GM23338 (cell line): ENCODE measurements at regions not wholly inside any gene's neighbourhood (a gene's known extent, or its start where the extent isn't known, plus 50 kb on each side); places are given as distances from the start of the nearest gene placed in this dataset.

Experiments used
- ATAC-seq: fragments of 200-7000 bp; cut with Tn5 transposase; 3 replicates; pipeline ENCODE4 v1.9.1; 2020
- DNase-seq: peaks from one replicate; pipeline ENCODE4 v3.0.0-alpha.2; 2015; ENCODE audit warnings: low spot score
- H2AFZ ChIP-seq: fragments of 200-600 bp; sonication (generic); 2 replicates; pipeline ENCODE4 v1.8.0; 2016; ENCODE audit warnings: antibody characterized with exemption, mild to moderate bottlenecking, moderate library complexity
- H3F3A ChIP-seq: fragments of 200-600 bp; sonication (generic); replicated peaks from 2 replicates; pipeline ENCODE4 v1.8.0; 2017; ENCODE audit warnings: antibody characterized with exemption, mixed run types, low read depth
- H3K27ac ChIP-seq: fragments of 200-600 bp; sonication (generic); 2 replicates; pipeline ENCODE4 v1.6.1; 2016; ENCODE audit warnings: low read depth
- H3K27me3 ChIP-seq: fragments of 200-600 bp; sonication (generic); 2 replicates; pipeline ENCODE4 v1.8.0; 2016; ENCODE audit warnings: mild to moderate bottlenecking, mixed run types, moderate library complexity; ENCODE audit not compliant: insufficient read depth
- H3K36me3 ChIP-seq: fragments of 200-600 bp; sonication (generic); 2 replicates; pipeline ENCODE4 v1.8.0; 2016; ENCODE audit warnings: mild to moderate bottlenecking; ENCODE audit not compliant: insufficient read depth
- H3K4me1 ChIP-seq: fragments of 200-600 bp; sonication (generic); 2 replicates; pipeline ENCODE4 v1.8.0; 2016; ENCODE audit warnings: mild to moderate bottlenecking, moderate library complexity; ENCODE audit not compliant: insufficient read depth
- H3K4me2 ChIP-seq: fragments of 200-600 bp; sonication (generic); 2 replicates; pipeline ENCODE4 v1.7.1; 2017; ENCODE audit warnings: mixed run types
- H3K4me3 ChIP-seq: fragments of 200-600 bp; sonication (generic); 2 replicates; pipeline ENCODE4 v1.6.1; 2016; ENCODE audit warnings: mixed run types
- H3K79me2 ChIP-seq: fragments of 200-600 bp; sonication (generic); replicated peaks from 2 replicates; pipeline ENCODE4 v1.8.0; 2017; ENCODE audit warnings: mild to moderate bottlenecking; ENCODE audit not compliant: insufficient read depth
- H3K9me2 ChIP-seq: fragments of 200-600 bp; sonication (generic); 2 replicates; pipeline ENCODE4 v1.8.0; 2017; ENCODE audit not compliant: insufficient read depth
- H4K20me1 ChIP-seq: fragments of 200-600 bp; sonication (generic); replicated peaks from 2 replicates; pipeline ENCODE4 v1.8.0; 2017; ENCODE audit warnings: mild to moderate bottlenecking; ENCODE audit not compliant: insufficient read depth
- H3K27ac Mint-ChIP-seq: 2 replicates; pipeline ENCODE4 v1.8.0; 2020; ENCODE audit warnings: inconsistent platforms, mild to moderate bottlenecking, moderate library complexity, mixed read lengths
- H3K27me3 Mint-ChIP-seq: 3 replicates; pipeline ENCODE4 v1.8.0; 2022; ENCODE audit warnings: low read depth, mild to moderate bottlenecking, moderate library complexity, mixed read lengths, inconsistent platforms; ENCODE audit not compliant: insufficient read depth, poor library complexity
- H3K36me3 Mint-ChIP-seq: 3 replicates; pipeline ENCODE4 v1.8.0; 2021; ENCODE audit warnings: low read depth, mild to moderate bottlenecking, inconsistent platforms, moderate library complexity, mixed read lengths
- H3K4me1 Mint-ChIP-seq: 3 replicates; pipeline ENCODE4 v1.8.0; 2020; ENCODE audit warnings: mild to moderate bottlenecking, inconsistent platforms, mixed read lengths
- H3K4me3 Mint-ChIP-seq: 3 replicates; pipeline ENCODE4 v1.8.0; 2021; ENCODE audit warnings: moderate library complexity, mild to moderate bottlenecking, inconsistent platforms, mixed read lengths
- H3K9me3 Mint-ChIP-seq: 3 replicates; pipeline ENCODE4 v1.8.0; 2020; ENCODE audit warnings: moderate library complexity, mild to moderate bottlenecking, inconsistent platforms, mixed read lengths
- CREB1 ChIP-seq: fragments of 250-450 bp; sonication (Bioruptor Pico); IDR thresholded peaks from 2 replicates; pipeline ENCODE4 v1.5.0; 2020; ENCODE audit warnings: low read depth, mild to moderate bottlenecking, moderate library complexity
- EZH2phosphoT487 ChIP-seq: fragments of 200-600 bp; sonication (generic); IDR thresholded peaks from one replicate; pipeline ENCODE4 v1.8.1; 2018; ENCODE audit warnings: antibody characterized with exemption; ENCODE audit not compliant: unreplicated experiment
- JUNB ChIP-seq: IDR thresholded peaks from one replicate; pipeline ENCODE4 v1.6.1; 2016; ENCODE audit warnings: antibody characterized with exemption; ENCODE audit not compliant: unreplicated experiment
- NANOG ChIP-seq: IDR thresholded peaks from 2 replicates; pipeline ENCODE4 v1.6.1; 2016; ENCODE audit warnings: antibody characterized with exemption, borderline replicate concordance
- ZNF462 ChIP-seq: fragments of 250-450 bp; sonication (Bioruptor Pico); IDR thresholded peaks from 2 replicates; pipeline ENCODE4 v1.5.0; 2020; ENCODE audit warnings: mild to moderate bottlenecking, moderate library complexity
- TF ChIP-seq, protein P1 (sequence below): IDR thresholded peaks from one replicate; pipeline ENCODE4 v1.6.1; 2018; ENCODE audit warnings: antibody characterized with exemption; ENCODE audit not compliant: unreplicated experiment

GRCh38 chr12:64933791-64934190 is 109.3 kb downstream of the TBC1D30 start:
- Histone ChIP-seq H4K20me1 (no peaks in the 10 kb centered on the region), H3K4me1 (peaks cover 5% of the 10 kb centered on the region; the same call in 1 of the 2 replicates), H3K79me2 (no peaks in the 10 kb centered on the region), H2AFZ (no peak overlapping the region), H3K27ac (no peak overlapping the region), H3F3A (no peaks in the 10 kb centered on the region), H3K36me3 (no peaks in the 10 kb centered on the region), H3K4me3 (no peak overlapping the region), H3K27me3 (no peaks in the 10 kb centered on the region), H3K9me2 (0 out of 2 replicates have a peak, but pooled peaks cover 5% of the 10 kb centered on the region), H3K4me2 (no peak overlapping the region)
- Mint-ChIP-seq H3K36me3 (no peaks in the 10 kb centered on the region), H3K4me1 (peaks cover 21% of the 10 kb centered on the region), H3K27ac (no peak overlapping the region), H3K4me3 (no peak overlapping the region), H3K9me3 (no peaks in the 10 kb centered on the region), H3K27me3 (peaks cover 4% of the 10 kb centered on the region)
- no peak for TF ChIP-seq NANOG
- TF ChIP-seq, protein P1, sequence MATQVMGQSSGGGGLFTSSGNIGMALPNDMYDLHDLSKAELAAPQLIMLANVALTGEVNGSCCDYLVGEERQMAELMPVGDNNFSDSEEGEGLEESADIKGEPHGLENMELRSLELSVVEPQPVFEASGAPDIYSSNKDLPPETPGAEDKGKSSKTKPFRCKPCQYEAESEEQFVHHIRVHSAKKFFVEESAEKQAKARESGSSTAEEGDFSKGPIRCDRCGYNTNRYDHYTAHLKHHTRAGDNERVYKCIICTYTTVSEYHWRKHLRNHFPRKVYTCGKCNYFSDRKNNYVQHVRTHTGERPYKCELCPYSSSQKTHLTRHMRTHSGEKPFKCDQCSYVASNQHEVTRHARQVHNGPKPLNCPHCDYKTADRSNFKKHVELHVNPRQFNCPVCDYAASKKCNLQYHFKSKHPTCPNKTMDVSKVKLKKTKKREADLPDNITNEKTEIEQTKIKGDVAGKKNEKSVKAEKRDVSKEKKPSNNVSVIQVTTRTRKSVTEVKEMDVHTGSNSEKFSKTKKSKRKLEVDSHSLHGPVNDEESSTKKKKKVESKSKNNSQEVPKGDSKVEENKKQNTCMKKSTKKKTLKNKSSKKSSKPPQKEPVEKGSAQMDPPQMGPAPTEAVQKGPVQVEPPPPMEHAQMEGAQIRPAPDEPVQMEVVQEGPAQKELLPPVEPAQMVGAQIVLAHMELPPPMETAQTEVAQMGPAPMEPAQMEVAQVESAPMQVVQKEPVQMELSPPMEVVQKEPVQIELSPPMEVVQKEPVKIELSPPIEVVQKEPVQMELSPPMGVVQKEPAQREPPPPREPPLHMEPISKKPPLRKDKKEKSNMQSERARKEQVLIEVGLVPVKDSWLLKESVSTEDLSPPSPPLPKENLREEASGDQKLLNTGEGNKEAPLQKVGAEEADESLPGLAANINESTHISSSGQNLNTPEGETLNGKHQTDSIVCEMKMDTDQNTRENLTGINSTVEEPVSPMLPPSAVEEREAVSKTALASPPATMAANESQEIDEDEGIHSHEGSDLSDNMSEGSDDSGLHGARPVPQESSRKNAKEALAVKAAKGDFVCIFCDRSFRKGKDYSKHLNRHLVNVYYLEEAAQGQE = no peak
- TF ChIP-seq CREB1 = no peak
- no peak for TF ChIP-seq EZH2phosphoT487
- DNase-seq = no peak
- no peak for ATAC-seq

DNA sequence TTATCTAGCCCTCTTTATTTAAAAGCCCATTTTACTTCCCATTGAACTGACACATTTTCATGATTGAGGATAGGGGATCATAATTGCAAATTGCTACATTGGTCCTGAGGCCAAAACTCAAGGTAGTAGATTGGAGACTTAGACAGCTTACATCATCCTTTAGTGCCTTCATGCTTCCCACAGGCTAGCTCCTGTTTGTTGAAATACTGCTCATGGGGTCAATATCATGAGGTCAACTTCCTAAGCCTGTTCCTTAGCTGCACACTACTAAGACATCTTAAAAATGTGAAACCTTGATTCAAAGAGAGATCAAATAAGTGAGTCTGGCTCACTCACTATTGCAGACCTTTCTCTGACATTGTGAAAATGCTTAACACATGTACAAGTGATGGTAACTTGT is 113.0 kb downstream of the TBC1D30 start:
- Histone ChIP-seq H3K36me3 (no peaks in the 10 kb centered on the region), H3K4me3 (no peak overlapping the region), H3K27me3 (no peaks in the 10 kb centered on the region), H4K20me1 (no peaks in the 10 kb centered on the region), H3K79me2 (no peaks in the 10 kb centered on the region), H3K4me2 (no peak overlapping the region), H3F3A (no peaks in the 10 kb centered on the region), H3K27ac (no peak overlapping the region), H3K4me1 (peaks cover 5% of the 10 kb centered on the region; the same call in 1 of the 2 replicates), H2AFZ (no peak overlapping the region), H3K9me2 (0 out of 2 replicates have a peak, but pooled peaks cover 5% of the 10 kb centered on the region)
- H3K4me1 Mint-ChIP-seq = peaks cover 8% of the 10 kb centered on the region
- H3K27ac Mint-ChIP-seq = no peak overlapping the region
- TF ChIP-seq JUNB (no peak), NANOG (no peak), CREB1 (no peak), ZNF462 (CRISPR knock-in tag) (no peak)
- DNase-seq (no peak), ATAC-seq (no peak)
- peaks cover 5% of the 10 kb centered on the region for H3K27me3 Mint-ChIP-seq
- H3K36me3 Mint-ChIP-seq = no peaks in the 10 kb centered on the region
- no peak overlapping the region for H3K4me3 Mint-ChIP-seq
- no peaks in the 10 kb centered on the region for H3K9me3 Mint-ChIP-seq
